Gastrocnemius medialis (tissue), 4 donors: ENCODE measurements at regions not wholly inside any gene's neighbourhood (a gene's known extent, or its start where the extent isn't known, plus 50 kb on each side); places are given as distances from the start of the nearest gene placed in this dataset.

Experiments
- CTCF ChIP-seq, 5 experiments: fragments of 450-650 bp in 3 of 5; fragments of 200-600 bp in 2 of 5; sonication (generic) in 2 of 5; IDR thresholded peaks in 4 of 5; conservative IDR thresholded peaks in 1 of 5; 1 replicate in 4 of 5; 2 replicates in 1 of 5; pipeline ENCODE4 v1.5.1; 2016 to 2019; ENCODE audit warnings: antibody characterized with exemption in 5 of 5, mild to moderate bottlenecking in 3 of 5, moderate library complexity in 3 of 5
- POLR2A ChIP-seq, 2 donors: fragments of 450-650 bp; IDR thresholded peaks; one replicate each; pipeline ENCODE4 v1.6.1; 2017; ENCODE audit warnings: antibody characterized with exemption in 2 of 2, mild to moderate bottlenecking in 2 of 2, moderate library complexity in 2 of 2

- TF ChIP-seq CTCF (IDR thresholded peaks at IDR 0.05 in 4 of 5, conservative IDR thresholded peaks at IDR 0.05 in 1 of 5) (no peak), POLR2A (IDR thresholded peaks at IDR 0.05) (no peak)
These were observed 119.8 kb downstream of the DDX3Y start for GRCh38 chrY:13024447-13024846.
